ENCODE measurements at regions not wholly inside any gene's neighbourhood (a gene's known extent, or its start where the extent isn't known, plus 50 kb on each side); places are given as distances from the start of the nearest gene placed in this dataset.

GRCh38 chr12:17593715-17594406 lies 496.1 kb downstream of the RERGL start:
- H3K36me3 ChIP-seq (ENCODE audit: control insufficient read depth, insufficient read depth, low read length): no peaks in the 10 kb centered on the region
- BruUV-seq (replicated peaks): no TSS peak
- H3K79me2 ChIP-seq (ENCODE audit: control insufficient read depth, insufficient read depth, low read length): no peaks in the 10 kb centered on the region
- CTCF ChIA-PET (ENCODE audit: low intra/inter-chr PET ratio): no interaction called here
- DNase-seq (ENCODE audit: extremely low read depth in 1 of 4, low spot score in 3 of 4): no peak
- 0% methylated on average over 2 of the region's 2 CpGs for WGBS (ENCODE audit: insufficient coverage, low coverage, missing lambda C conversion rate)
- no peak overlapping the region for H3K4me3 ChIP-seq
- no peaks in the 10 kb centered on the region for H3K9me1 ChIP-seq (ENCODE audit: control insufficient read depth, insufficient read depth, low read length)
- H3K4me1 ChIP-seq (replicated peaks in 1 of 2; ENCODE audit: control insufficient read depth in 2 of 2, insufficient read depth in 2 of 2, low read length in 2 of 2): no peaks in the 10 kb centered on the region
- no peaks in the 10 kb centered on the region for H3K9me3 ChIP-seq (replicated peaks; ENCODE audit: control insufficient read depth, insufficient read depth, low read depth, low read length)
- no peak overlapping the region for H3K9ac ChIP-seq (ENCODE audit: insufficient read depth in 1 of 2, low read depth in 2 of 2, low read length in 2 of 2)
- no peak overlapping the region for H3K27ac ChIP-seq (ENCODE audit: extremely low read depth, low read depth, low read length)
- TF ChIP-seq CEBPB (tag; IDR thresholded peaks at IDR 0.05) (0 out of 2 replicates have a peak, but pooled peaks have one; percentile 10), CEBPG (CRISPR knock-in tag; IDR thresholded peaks at IDR 0.05) (no peak), CEBPG (tag; conservative IDR thresholded peaks at IDR 0.05 in 1 of 2, IDR thresholded peaks at IDR 0.05 in 1 of 2) (peak in 1 of 2 experiments; percentile 70; a peak in 2 of 4 replicates), NFIC (IDR thresholded peaks at IDR 0.05) (peak; percentile 55; the same call in 1 of the 2 replicates), FUS (optimal IDR thresholded peaks at IDR 0.05; ENCODE audit: low read depth, low read length) (no peak), NFIX (CRISPR knock-in tag; IDR thresholded peaks at IDR 0.05; ENCODE audit: low read depth) (peak; percentile 51; the same call in 1 of the 2 replicates), SIX5 (IDR thresholded peaks at IDR 0.05; ENCODE audit: borderline replicate concordance in 1 of 2, insufficient read depth in 1 of 2, low read depth in 1 of 2, low read length in 2 of 2) (no peak)
- no peaks in the 10 kb centered on the region for H4K20me1 ChIP-seq (replicated peaks; ENCODE audit: control insufficient read depth, insufficient read depth, low read length)
- no peaks in the 10 kb centered on the region for H3K27me3 ChIP-seq (ENCODE audit: control insufficient read depth in 2 of 2, insufficient read depth in 2 of 2, low read length in 2 of 2)
- H2AFZ ChIP-seq (ENCODE audit: low read depth, low read length): no peak overlapping the region
- in situ Hi-C loops (cut with MboI) (no loop called here), intact Hi-C loops (cut with micrococcal nuclease) (no loop called here)
- ATAC-seq: no peak
- POLR2A ChIA-PET: no interaction called here
- no peak overlapping the region for H3K4me2 ChIP-seq (ENCODE audit: insufficient read depth, low read length)
- FAIRE-seq: no peak

Data from K562 (cell line).